GM18861 (cell line): ENCODE measurements at regions not wholly inside any gene's neighbourhood (a gene's known extent, or its start where the extent isn't known, plus 50 kb on each side); places are given as distances from the start of the nearest gene placed in this dataset.

ENCODE experiments used
- ATAC-seq: cut with Tn5 transposase; IDR thresholded peaks from one replicate; pipeline ENCODE4 v1.9.1; 2021; ENCODE audit not compliant: unreplicated experiment

- ATAC-seq: no peak
Measured at GRCh38 chr2:147657086-147658000, 187.5 kb upstream of the ACVR2A start.

GRCh38 chr2:147649998-147650397 is 194.8 kb upstream of the ACVR2A start:
- no peak for ATAC-seq

GRCh38 chr2:147649286-147649685 is 195.5 kb upstream of the ACVR2A start:
- ATAC-seq: no peak

- ATAC-seq: no peak
Measured at GRCh38 chr2:147648471-147648870, 196.4 kb upstream of the ACVR2A start.

- no peak for ATAC-seq
Measured at GRCh38 chr2:147647816-147648215, 197.0 kb upstream of the ACVR2A start.

GRCh38 chr2:147646818-147647468 is 197.9 kb upstream of the ACVR2A start:
- ATAC-seq: no peak

- ATAC-seq: no peak
Measured at GRCh38 chr2:147644491-147644890, 200.3 kb upstream of the ACVR2A start.

GRCh38 chr2:147642765-147643164 is 202.1 kb upstream of the ACVR2A start:
- no peak for ATAC-seq

GRCh38 chr2:147641651-147642050 is 203.2 kb upstream of the ACVR2A start:
- no peak for ATAC-seq

GRCh38 chr2:147639891-147640290 is 204.9 kb upstream of the ACVR2A start:
- ATAC-seq: peak; percentile 86

GRCh38 chr2:147639386-147639785 is 205.4 kb upstream of the ACVR2A start:
- no peak for ATAC-seq

GRCh38 chr2:147636886-147637285 is 207.9 kb upstream of the ACVR2A start:
- no peak for ATAC-seq

GRCh38 chr2:147636238-147636882 is 208.5 kb upstream of the ACVR2A start:
- ATAC-seq: no peak

GRCh38 chr2:147634826-147635225 is 210.0 kb upstream of the ACVR2A start:
- no peak for ATAC-seq

- no peak for ATAC-seq
Measured at GRCh38 chr2:147632198-147632597, 212.6 kb upstream of the ACVR2A start.

GRCh38 chr2:147631294-147631693 is 213.5 kb upstream of the ACVR2A start:
- ATAC-seq: no peak

- ATAC-seq: no peak
Measured at GRCh38 chr2:147630585-147630984, 214.2 kb upstream of the ACVR2A start.

- ATAC-seq: peak; percentile 49
Measured at GRCh38 chr2:147628971-147629421, 215.8 kb upstream of the ACVR2A start.

GRCh38 chr2:147623328-147623727 is 221.5 kb upstream of the ACVR2A start:
- peak; percentile 99 for ATAC-seq

GRCh38 chr2:147621656-147622197 is 223.1 kb upstream of the ACVR2A start:
- no peak for ATAC-seq

- no peak for ATAC-seq
Measured at GRCh38 chr2:147619808-147620207, 225.0 kb upstream of the ACVR2A start.
